GM18502 (cell line): ENCODE measurements at regions not wholly inside any gene's neighbourhood (a gene's known extent, or its start where the extent isn't known, plus 50 kb on each side); places are given as distances from the start of the nearest gene placed in this dataset.
"Not testable (repeated sequence)": the region's sequence is repeated elsewhere in the genome, so short reads cannot be mapped to it uniquely, and the experiment has no call there.

Experiments used
- ATAC-seq: cut with Tn5 transposase; IDR thresholded peaks from one replicate; pipeline ENCODE4 v1.9.1; 2021; ENCODE audit warnings: mild to moderate bottlenecking; ENCODE audit not compliant: unreplicated experiment, poor library complexity

- not testable (repeated sequence) for ATAC-seq
Measured at GRCh38 chr6:26951211-26951610, 291.7 kb upstream of the ZNF322 start.

- not testable (repeated sequence) for ATAC-seq
Measured at GRCh38 chr6:26956078-26956600, 291.4 kb upstream of the PRSS16 start.

GRCh38 chr6:26956601-26957184, 290.8 kb upstream of the PRSS16 start:
- not testable (repeated sequence) for ATAC-seq

- not testable (repeated sequence) for ATAC-seq
Measured at GRCh38 chr6:26957399-26958127, 289.9 kb upstream of the PRSS16 start.

- ATAC-seq: not testable (repeated sequence)
Measured at GRCh38 chr6:26961236-26961635, 286.3 kb upstream of the PRSS16 start.

- no peak for ATAC-seq
Measured at GRCh38 chr6:27002447-27002846, 245.1 kb upstream of the PRSS16 start.

GRCh38 chr6:27007020-27007419, 240.5 kb upstream of the PRSS16 start:
- no peak for ATAC-seq

GRCh38 chr6:27008613-27009012, 238.9 kb upstream of the PRSS16 start:
- ATAC-seq: not testable (repeated sequence)

GRCh38 chr6:27014053-27014452, 233.4 kb upstream of the PRSS16 start:
- not testable (repeated sequence) for ATAC-seq

- ATAC-seq: no peak
Measured at GRCh38 chr6:27016689-27017088, 230.8 kb upstream of the PRSS16 start.

GRCh38 chr6:27018401-27018800, 229.1 kb upstream of the PRSS16 start:
- ATAC-seq: not testable (repeated sequence)

- peak; percentile 86 for ATAC-seq
Measured at GRCh38 chr6:27019651-27020552, 227.6 kb upstream of the PRSS16 start.

GRCh38 chr6:27020553-27020880, 227.0 kb upstream of the PRSS16 start:
- ATAC-seq: no peak

GRCh38 chr6:27023664-27024063, 223.8 kb upstream of the PRSS16 start:
- ATAC-seq: no peak

GRCh38 chr6:27025351-27025750, 222.2 kb upstream of the PRSS16 start:
- ATAC-seq: no peak

- no peak for ATAC-seq
Measured at GRCh38 chr6:27026361-27026760, 221.1 kb upstream of the PRSS16 start.

- no peak for ATAC-seq
Measured at GRCh38 chr6:27031302-27031701, 216.2 kb upstream of the PRSS16 start.

GRCh38 chr6:27038498-27038897, 209.0 kb upstream of the PRSS16 start:
- ATAC-seq: no peak

- ATAC-seq: no peak
Measured at GRCh38 chr6:27040244-27041042, 207.1 kb upstream of the PRSS16 start.

- ATAC-seq: no peak
Measured at GRCh38 chr6:27043244-27043643, 204.3 kb upstream of the PRSS16 start.
